ENCODE measurements at regions not wholly inside any gene's neighbourhood (a gene's known extent, or its start where the extent isn't known, plus 50 kb on each side); places are given as distances from the start of the nearest gene placed in this dataset.

DNA sequence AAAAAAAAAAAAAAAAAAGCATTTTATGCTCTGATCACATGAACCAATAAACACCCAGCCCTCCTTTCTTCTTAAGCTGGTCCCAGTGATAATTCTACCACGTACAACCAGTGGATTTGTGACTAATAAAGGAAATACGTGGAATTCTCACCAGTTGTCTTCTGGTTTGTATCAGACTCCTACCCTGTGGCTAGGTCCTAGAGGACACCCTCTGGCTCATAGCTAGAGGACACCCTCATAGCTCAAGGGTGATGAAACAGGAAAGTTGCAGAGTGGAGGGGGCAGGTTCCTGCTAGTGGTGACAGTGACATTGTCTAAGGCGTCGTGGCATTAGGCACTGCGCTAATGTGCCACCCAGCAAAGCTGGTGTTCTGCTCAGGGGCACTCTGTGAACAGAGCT, 167.8 kb downstream of the BCL11A start:
- TF ChIP-seq ZNF565 (CRISPR knock-in tag; conservative IDR thresholded peaks at IDR 0.05; ENCODE audit: low read depth) = no peak
- TF ChIP-seq, protein P1, sequence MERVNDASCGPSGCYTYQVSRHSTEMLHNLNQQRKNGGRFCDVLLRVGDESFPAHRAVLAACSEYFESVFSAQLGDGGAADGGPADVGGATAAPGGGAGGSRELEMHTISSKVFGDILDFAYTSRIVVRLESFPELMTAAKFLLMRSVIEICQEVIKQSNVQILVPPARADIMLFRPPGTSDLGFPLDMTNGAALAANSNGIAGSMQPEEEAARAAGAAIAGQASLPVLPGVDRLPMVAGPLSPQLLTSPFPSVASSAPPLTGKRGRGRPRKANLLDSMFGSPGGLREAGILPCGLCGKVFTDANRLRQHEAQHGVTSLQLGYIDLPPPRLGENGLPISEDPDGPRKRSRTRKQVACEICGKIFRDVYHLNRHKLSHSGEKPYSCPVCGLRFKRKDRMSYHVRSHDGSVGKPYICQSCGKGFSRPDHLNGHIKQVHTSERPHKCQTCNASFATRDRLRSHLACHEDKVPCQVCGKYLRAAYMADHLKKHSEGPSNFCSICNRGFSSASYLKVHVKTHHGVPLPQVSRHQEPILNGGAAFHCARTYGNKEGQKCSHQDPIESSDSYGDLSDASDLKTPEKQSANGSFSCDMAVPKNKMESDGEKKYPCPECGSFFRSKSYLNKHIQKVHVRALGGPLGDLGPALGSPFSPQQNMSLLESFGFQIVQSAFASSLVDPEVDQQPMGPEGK (CRISPR knock-in tag; IDR thresholded peaks at IDR 0.05; ENCODE audit: borderline replicate concordance) = no peak
- TF ChIP-seq ZFP30 (CRISPR knock-in tag; IDR thresholded peaks at IDR 0.05) = no peak
- TF ChIP-seq RARB (CRISPR knock-in tag; IDR thresholded peaks at IDR 0.05) = no peak
- no peak for TF ChIP-seq TOX (CRISPR knock-in tag; IDR thresholded peaks at IDR 0.05; ENCODE audit: borderline replicate concordance)
- TF ChIP-seq ZNF8 (CRISPR knock-in tag; IDR thresholded peaks at IDR 0.05) = no peak
- TF ChIP-seq ISL1 (CRISPR knock-in tag; IDR thresholded peaks at IDR 0.05) = no peak
- TF ChIP-seq ESRRG (CRISPR knock-in tag; IDR thresholded peaks at IDR 0.05) = no peak
- no peak for TF ChIP-seq SNAI2 (CRISPR knock-in tag; IDR thresholded peaks at IDR 0.05)
- no peak for TF ChIP-seq OSR1 (CRISPR knock-in tag; IDR thresholded peaks at IDR 0.05)
- TF ChIP-seq, protein P2, sequence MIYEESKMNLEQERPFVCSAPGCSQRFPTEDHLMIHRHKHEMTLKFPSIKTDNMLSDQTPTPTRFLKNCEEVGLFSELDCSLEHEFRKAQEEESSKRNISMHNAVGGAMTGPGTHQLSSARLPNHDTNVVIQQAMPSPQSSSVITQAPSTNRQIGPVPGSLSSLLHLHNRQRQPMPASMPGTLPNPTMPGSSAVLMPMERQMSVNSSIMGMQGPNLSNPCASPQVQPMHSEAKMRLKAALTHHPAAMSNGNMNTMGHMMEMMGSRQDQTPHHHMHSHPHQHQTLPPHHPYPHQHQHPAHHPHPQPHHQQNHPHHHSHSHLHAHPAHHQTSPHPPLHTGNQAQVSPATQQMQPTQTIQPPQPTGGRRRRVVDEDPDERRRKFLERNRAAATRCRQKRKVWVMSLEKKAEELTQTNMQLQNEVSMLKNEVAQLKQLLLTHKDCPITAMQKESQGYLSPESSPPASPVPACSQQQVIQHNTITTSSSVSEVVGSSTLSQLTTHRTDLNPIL (CRISPR knock-in tag; IDR thresholded peaks at IDR 0.05; ENCODE audit: low read depth) = no peak
- TF ChIP-seq PPARA (CRISPR knock-in tag; IDR thresholded peaks at IDR 0.05; ENCODE audit: borderline replicate concordance) = no peak
- TF ChIP-seq ZFP3 (CRISPR knock-in tag; IDR thresholded peaks at IDR 0.05) = no peak
- TF ChIP-seq CSDC2 (CRISPR knock-in tag; IDR thresholded peaks at IDR 0.05) = no peak
